DND-41 (cell line): ENCODE measurements at regions not wholly inside any gene's neighbourhood (a gene's known extent, or its start where the extent isn't known, plus 50 kb on each side); places are given as distances from the start of the nearest gene placed in this dataset.

ENCODE experiments used
- EZH2 ChIP-seq: IDR thresholded peaks from 3 replicates; pipeline ENCODE4 v1.6.1; 2012; ENCODE audit warnings: borderline replicate concordance, low read depth, mild to moderate bottlenecking, moderate library complexity, low read length, inconsistent platforms; ENCODE audit not compliant: severe bottlenecking
- TF ChIP-seq, protein P1 (sequence below): IDR thresholded peaks from 2 replicates; pipeline ENCODE4 v1.5.1; 2012; ENCODE audit warnings: borderline replicate concordance, low read length, moderate library complexity, mild to moderate bottlenecking; ENCODE audit not compliant: poor library complexity, severe bottlenecking; ENCODE audit errors: extremely low read depth

DNA sequence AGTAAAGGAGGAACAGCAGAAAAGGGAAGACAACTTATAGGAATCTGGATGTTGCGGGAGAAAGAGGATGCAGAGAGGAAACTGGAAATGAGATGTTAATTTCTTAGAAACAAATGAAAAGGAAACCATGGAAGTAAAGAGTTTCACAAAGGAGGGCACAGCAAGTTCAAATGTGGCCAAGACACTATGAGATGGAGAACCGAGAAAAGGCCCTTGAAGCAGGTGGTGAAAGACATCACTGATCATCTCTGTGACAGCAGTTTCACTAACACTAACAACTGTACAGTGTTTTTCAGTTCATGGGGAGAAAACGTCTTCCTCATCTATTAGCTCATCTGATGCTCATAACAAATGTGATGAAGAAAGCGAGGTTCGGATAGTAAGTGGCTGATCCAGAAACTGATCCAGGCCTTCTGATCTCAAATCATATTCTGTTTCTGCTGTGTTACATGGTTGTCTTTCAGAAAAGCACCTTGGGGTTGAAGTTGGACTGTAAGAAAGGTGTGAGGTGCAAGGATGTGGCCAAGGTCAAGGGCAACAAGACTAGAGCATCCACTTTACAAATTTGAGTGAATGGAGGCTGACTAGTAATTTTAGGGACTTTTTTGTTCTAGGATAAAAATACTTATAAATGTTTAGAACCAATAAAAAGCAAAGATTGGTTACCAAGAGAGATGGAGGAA, 492.1 kb upstream of the CADM1 start:
- TF ChIP-seq, protein P1, sequence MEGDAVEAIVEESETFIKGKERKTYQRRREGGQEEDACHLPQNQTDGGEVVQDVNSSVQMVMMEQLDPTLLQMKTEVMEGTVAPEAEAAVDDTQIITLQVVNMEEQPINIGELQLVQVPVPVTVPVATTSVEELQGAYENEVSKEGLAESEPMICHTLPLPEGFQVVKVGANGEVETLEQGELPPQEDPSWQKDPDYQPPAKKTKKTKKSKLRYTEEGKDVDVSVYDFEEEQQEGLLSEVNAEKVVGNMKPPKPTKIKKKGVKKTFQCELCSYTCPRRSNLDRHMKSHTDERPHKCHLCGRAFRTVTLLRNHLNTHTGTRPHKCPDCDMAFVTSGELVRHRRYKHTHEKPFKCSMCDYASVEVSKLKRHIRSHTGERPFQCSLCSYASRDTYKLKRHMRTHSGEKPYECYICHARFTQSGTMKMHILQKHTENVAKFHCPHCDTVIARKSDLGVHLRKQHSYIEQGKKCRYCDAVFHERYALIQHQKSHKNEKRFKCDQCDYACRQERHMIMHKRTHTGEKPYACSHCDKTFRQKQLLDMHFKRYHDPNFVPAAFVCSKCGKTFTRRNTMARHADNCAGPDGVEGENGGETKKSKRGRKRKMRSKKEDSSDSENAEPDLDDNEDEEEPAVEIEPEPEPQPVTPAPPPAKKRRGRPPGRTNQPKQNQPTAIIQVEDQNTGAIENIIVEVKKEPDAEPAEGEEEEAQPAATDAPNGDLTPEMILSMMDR, result no peak
- TF ChIP-seq EZH2, result no peak
